ENCODE measurements at regions not wholly inside any gene's neighbourhood (a gene's known extent, or its start where the extent isn't known, plus 50 kb on each side); places are given as distances from the start of the nearest gene placed in this dataset.

DNA sequence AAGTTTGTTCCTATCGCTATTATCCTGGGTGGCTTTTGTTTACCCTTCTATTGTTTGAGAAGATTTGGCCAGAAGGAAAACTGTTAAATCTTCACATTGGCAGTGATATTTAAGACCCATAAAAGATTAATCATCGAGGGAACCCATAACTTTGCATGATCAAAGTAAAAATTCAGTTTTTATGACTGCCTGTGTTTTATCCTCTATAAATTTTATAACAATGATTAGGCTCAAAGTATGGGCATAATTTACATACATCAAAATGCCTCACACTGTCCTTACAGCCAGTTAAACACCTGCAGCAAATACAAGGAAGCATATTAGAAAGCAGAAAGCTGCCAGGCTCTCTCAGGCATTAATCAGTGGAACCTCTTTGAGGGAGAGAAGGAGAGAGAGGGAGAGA is 289.1 kb downstream of the ICOS start:
- H3K36me3 ChIP-seq (replicated peaks; ENCODE audit: insufficient read depth, low read length) = no peaks in the 10 kb centered on the region
- H4K20me1 ChIP-seq (ENCODE audit: insufficient read depth, low read length) = no peaks in the 10 kb centered on the region
- TF ChIP-seq EZH2phosphoT487 (IDR thresholded peaks at IDR 0.05; ENCODE audit: low read length) (no peak), CTCF (IDR thresholded peaks at IDR 0.05; ENCODE audit: low read length) (no peak), EZH2 (optimal IDR thresholded peaks at IDR 0.05; ENCODE audit: low read depth, low read length) (no peak)
- no peak overlapping the region for H3K4me3 ChIP-seq (ENCODE audit: low read length)
- H3K9me3 ChIP-seq (replicated peaks; ENCODE audit: insufficient read depth, low read length) = no peaks in the 10 kb centered on the region
- H3K27me3 ChIP-seq (replicated peaks; ENCODE audit: insufficient read depth, low read length) = no peaks in the 10 kb centered on the region
- no peaks in the 10 kb centered on the region for H3K79me2 ChIP-seq (ENCODE audit: low read length)
- no peak for DNase-seq
- no peak overlapping the region for H3K27ac ChIP-seq (ENCODE audit: low read length)
- no peak overlapping the region for H2AFZ ChIP-seq (ENCODE audit: low read length)
- no peak overlapping the region for H3K9ac ChIP-seq (ENCODE audit: low read length)
- no peak overlapping the region for H3K4me2 ChIP-seq (ENCODE audit: low read depth, low read length)
- no peaks in the 10 kb centered on the region for H3K4me1 ChIP-seq (ENCODE audit: low read length)
- no peaks in the 10 kb centered on the region for H3F3A ChIP-seq (ENCODE audit: insufficient read depth, low read length)
- H3K9me2 ChIP-seq (replicated peaks; ENCODE audit: insufficient read depth, low read length) = no peaks in the 10 kb centered on the region

DNA sequence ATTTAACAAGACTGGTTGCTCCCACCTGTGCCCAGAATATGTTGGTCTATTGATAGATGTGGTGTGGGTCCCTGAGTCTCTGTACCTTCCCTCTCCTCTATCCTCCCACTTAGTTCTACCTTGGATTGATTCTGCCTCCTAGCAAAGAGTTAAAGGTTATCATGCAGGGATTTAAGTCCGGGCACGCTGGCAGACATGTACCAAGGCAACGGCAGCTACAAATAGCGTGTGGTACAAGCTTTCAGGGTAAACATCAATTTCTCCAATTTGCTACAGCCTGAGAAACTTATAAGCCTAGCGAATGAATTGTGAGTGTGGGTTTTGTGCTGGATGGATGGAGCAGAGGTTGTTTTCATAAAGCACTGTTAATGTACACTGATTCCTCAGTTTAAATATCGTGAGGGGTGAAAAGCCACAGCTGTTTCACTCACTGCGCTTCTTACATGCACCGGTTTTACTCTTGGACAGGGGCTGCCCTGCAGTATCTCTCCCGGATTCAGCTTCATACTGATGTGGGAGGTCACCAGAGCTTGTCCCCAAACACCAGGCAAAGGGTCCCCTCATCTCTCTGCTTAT is 289.8 kb downstream of the ICOS start:
- no peak overlapping the region for H3K4me3 ChIP-seq (ENCODE audit: low read length)
- no peaks in the 10 kb centered on the region for H3K4me1 ChIP-seq (ENCODE audit: low read length)
- no peaks in the 10 kb centered on the region for H3K79me2 ChIP-seq (ENCODE audit: low read length)
- H3K27ac ChIP-seq (ENCODE audit: low read length) = no peak overlapping the region
- no peaks in the 10 kb centered on the region for H3K36me3 ChIP-seq (replicated peaks; ENCODE audit: insufficient read depth, low read length)
- no peaks in the 10 kb centered on the region for H3K9me2 ChIP-seq (replicated peaks; ENCODE audit: insufficient read depth, low read length)
- H3K4me2 ChIP-seq (ENCODE audit: low read depth, low read length) = no peak overlapping the region
- H3K27me3 ChIP-seq (replicated peaks; ENCODE audit: insufficient read depth, low read length) = no peaks in the 10 kb centered on the region
- no peaks in the 10 kb centered on the region for H3K9me3 ChIP-seq (replicated peaks; ENCODE audit: insufficient read depth, low read length)
- H4K20me1 ChIP-seq (ENCODE audit: insufficient read depth, low read length) = no peaks in the 10 kb centered on the region
- H2AFZ ChIP-seq (ENCODE audit: low read length) = no peak overlapping the region
- DNase-seq = no peak
- TF ChIP-seq CTCF (IDR thresholded peaks at IDR 0.05; ENCODE audit: low read length) = no peak
- TF ChIP-seq EZH2phosphoT487 (IDR thresholded peaks at IDR 0.05; ENCODE audit: low read length) = no peak
- no peak for TF ChIP-seq EZH2 (optimal IDR thresholded peaks at IDR 0.05; ENCODE audit: low read depth, low read length)
- no peak overlapping the region for H3K9ac ChIP-seq (ENCODE audit: low read length)
- no peaks in the 10 kb centered on the region for H3F3A ChIP-seq (ENCODE audit: insufficient read depth, low read length)

GRCh38 chr2:204228169-204228886 is 291.8 kb downstream of the ICOS start:
- no peaks in the 10 kb centered on the region for H4K20me1 ChIP-seq (ENCODE audit: insufficient read depth, low read length)
- no peaks in the 10 kb centered on the region for H3K36me3 ChIP-seq (replicated peaks; ENCODE audit: insufficient read depth, low read length)
- H3K27ac ChIP-seq (ENCODE audit: low read length) = no peak overlapping the region
- no peaks in the 10 kb centered on the region for H3K27me3 ChIP-seq (replicated peaks; ENCODE audit: insufficient read depth, low read length)
- H3K9ac ChIP-seq (ENCODE audit: low read length) = no peak overlapping the region
- H3K4me3 ChIP-seq (ENCODE audit: low read length) = no peak overlapping the region
- H3K9me3 ChIP-seq (replicated peaks; ENCODE audit: insufficient read depth, low read length) = no peaks in the 10 kb centered on the region
- TF ChIP-seq EZH2 (optimal IDR thresholded peaks at IDR 0.05; ENCODE audit: low read depth, low read length) = no peak
- no peak for TF ChIP-seq EZH2phosphoT487 (IDR thresholded peaks at IDR 0.05; ENCODE audit: low read length)
- TF ChIP-seq CTCF (IDR thresholded peaks at IDR 0.05; ENCODE audit: low read length) = no peak
- no peak overlapping the region for H2AFZ ChIP-seq (ENCODE audit: low read length)
- no peaks in the 10 kb centered on the region for H3K9me2 ChIP-seq (replicated peaks; ENCODE audit: insufficient read depth, low read length)
- H3F3A ChIP-seq (ENCODE audit: insufficient read depth, low read length) = no peaks in the 10 kb centered on the region
- DNase-seq = no peak
- no peak overlapping the region for H3K4me2 ChIP-seq (ENCODE audit: low read depth, low read length)
- H3K79me2 ChIP-seq (ENCODE audit: low read length) = no peaks in the 10 kb centered on the region
- no peaks in the 10 kb centered on the region for H3K4me1 ChIP-seq (ENCODE audit: low read length)
